ENCODE measurements at regions not wholly inside any gene's neighbourhood (a gene's known extent, or its start where the extent isn't known, plus 50 kb on each side); places are given as distances from the start of the nearest gene placed in this dataset.

DNA sequence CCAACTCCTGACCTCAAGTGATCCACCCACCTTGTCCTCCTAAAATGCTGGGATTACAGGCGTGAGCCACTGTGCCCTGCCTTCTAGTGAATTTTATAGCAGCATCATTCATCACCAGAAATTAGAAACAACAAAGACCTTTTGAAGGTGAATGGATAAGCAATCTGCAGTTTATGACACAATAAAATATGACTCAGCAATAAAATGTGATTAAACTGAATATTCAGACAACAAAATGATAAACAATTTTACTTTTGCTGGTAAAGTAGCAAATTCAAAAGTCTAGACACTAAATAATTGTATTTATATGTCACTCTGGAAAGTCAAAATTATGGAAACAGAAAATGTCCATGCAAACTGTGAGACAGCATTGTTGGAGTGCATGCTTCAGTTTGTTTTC lies 656.6 kb downstream of the CBLN2 start:
- DNase-seq (ENCODE audit: low spot score), result no peak

DNA sequence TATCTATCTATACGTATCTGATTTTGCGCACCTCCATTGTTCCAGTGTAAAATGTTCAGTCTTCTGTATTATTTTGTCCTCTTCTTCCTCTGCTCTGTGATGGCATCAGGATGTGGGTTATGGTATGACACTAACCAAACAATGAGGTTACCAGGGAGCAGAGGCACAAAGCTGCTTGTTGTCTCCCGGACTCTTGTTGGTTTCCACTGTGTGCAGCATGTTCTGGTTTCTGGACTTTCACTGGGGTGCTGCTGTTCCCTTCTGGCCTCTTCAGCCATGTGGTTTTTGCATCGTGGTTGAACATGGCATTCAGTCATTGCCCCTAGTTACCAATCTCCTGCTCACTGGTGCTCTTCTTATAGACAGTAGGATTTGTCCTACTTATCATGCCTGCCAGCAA lies 665.9 kb downstream of the CBLN2 start:
- DNase-seq (ENCODE audit: low spot score), result no peak

DNA sequence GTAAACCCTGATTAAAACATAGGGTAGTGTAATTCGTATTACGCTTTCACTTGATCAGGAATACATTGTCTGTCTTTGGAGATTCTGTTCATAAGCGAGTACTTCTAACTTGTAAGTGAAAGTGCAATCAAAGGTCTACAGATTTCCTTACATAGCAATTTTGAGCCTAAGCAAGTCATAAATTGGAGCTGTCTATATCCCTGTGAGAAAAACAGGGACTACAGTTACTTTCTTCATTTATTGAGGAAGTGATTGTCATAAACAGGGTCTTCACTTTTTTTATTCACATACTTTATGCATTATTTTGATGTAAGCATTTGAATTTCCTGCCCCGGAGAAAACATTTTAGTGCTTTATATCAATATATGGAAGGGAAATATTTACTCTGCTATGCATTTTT lies 670.4 kb downstream of the CBLN2 start:
- DNase-seq (ENCODE audit: low spot score), result no peak

DNA sequence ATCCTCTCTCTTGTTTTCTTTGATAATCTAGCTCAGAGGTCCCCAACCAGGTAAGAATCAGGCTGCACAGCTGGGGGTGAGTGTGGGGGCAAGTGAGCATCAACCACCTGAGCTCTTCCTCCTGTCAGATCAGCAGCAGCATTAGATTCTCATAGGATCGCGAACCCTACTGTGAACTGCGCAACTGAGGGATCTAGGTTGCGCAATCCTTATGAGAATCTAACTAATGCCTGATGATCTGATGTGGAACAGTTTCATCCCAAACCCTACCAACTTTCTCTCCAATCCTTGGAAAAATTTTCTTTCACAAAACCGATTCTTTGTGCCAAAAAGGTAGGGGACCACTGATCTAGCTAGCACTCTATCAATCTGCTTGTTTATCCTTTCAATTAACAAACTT lies 678.3 kb downstream of the CBLN2 start:
- no peak for DNase-seq (ENCODE audit: low spot score)

DNA sequence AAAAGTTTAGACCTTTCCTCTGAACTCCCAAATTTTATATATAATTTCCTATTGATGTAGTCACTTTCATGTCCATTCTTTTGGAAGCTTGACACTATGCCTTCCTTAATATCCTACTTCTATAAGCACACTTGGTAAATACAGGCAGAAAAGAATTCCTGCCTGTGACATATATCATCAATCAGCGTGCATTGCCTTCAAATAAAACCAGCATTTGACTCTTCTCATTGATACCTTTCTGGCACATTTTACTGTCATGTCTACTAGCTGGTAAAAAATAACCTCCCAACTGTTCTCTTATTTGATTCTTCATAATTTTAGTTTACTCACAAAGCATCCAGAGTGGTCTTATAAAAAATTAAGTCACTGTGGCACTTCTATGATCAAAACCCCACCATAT lies 693.5 kb downstream of the CBLN2 start:
- DNase-seq (ENCODE audit: low spot score), result no peak

DNA sequence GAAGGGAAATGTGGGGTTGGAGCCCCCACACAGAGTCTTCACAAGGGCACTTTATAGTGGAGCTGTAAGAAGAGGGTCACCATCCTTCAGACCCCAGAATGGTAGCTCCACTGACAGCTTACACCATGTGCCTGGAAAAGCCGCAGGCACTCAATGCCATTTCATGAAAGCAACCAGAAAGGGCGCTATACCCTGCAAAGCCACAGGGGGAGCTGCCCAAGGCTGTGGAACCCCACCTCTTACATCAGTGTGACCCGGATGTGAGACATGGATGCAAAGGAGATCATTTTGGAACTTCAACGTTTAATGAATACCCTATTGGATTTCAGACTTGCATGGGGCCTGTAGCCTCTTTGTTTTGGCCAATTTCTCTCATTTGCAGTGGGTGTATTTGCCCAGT lies 694.7 kb downstream of the CBLN2 start:
- DNase-seq (ENCODE audit: low spot score), result no peak

DNA sequence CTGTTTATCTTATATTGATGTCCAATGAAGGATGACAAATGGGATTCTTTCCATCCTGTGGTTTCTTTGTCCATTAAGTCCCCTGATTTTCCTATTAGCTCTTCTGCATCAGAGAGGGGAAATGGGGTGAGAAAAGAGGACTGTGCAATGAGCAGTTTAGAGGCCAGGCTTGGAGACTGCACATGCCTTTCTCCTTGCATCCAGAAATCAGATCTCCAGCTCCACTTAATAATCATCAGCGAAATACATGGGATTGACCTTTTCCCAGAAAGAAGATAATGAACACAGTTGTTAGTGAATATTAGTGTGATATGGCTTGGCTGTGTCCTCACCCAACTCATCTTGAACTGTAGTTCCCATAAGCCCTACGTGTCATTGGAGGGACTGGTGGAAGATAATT lies 697.4 kb downstream of the CBLN2 start:
- no peak for DNase-seq (ENCODE audit: low spot score)

DNA sequence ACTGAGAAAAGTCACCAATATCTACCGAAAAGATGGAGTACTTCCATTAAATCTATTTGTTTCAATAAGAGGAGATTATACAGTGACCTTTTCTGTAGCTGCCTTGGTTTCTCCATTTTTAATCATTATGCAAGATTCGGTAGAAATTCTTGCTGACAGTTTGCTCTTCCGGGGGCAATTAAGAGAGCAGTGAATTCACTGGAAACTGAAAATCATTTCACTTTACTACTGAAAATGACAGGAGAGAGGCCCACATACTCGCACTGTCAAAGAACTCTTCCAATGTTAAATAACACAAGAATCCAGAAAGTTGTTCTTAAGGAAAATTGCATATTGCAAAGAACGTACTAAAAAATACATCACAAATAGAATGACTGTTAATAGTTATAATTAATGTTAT lies 699.3 kb downstream of the CBLN2 start:
- DNase-seq (ENCODE audit: low spot score), result no peak

DNA sequence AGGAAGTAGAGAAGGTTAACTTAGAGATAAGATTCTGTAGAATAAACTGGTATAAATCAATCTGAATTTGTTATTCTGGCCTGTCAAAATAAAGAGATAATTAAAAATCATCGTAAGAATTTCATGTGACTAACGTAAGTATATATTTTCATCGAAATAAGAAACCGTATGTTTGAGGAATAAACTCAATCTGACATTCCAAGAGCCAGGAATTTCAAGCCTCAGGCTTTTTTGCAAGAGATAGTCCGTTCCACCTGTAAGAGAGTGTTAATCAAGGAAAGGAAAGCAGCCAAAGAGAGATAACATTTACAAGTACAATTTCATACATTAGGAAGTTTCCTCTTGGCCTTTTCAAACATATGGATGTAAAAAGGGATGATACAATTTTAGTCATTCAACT lies 701.5 kb downstream of the CBLN2 start:
- DNase-seq (ENCODE audit: low spot score), result no peak

DNA sequence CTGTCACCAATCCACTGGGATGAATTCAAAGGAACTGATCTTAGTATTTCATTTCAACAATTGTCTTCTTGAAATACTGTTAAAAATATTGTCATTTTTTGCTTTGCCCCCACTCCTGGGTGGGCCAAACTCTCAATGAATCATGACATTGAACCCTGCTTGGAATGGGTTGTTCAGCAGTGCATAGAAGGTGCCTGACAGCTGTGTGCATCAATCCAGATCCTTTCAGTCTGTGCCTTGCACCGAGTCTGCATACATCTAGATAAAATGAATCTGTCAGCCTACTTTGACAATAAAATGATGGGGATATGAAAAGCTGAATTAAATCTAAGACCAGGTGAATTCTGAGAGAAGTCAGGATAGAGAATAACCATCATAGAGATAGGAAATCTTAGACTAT lies 706.6 kb downstream of the CBLN2 start:
- no peak for DNase-seq (ENCODE audit: low spot score)

DNA sequence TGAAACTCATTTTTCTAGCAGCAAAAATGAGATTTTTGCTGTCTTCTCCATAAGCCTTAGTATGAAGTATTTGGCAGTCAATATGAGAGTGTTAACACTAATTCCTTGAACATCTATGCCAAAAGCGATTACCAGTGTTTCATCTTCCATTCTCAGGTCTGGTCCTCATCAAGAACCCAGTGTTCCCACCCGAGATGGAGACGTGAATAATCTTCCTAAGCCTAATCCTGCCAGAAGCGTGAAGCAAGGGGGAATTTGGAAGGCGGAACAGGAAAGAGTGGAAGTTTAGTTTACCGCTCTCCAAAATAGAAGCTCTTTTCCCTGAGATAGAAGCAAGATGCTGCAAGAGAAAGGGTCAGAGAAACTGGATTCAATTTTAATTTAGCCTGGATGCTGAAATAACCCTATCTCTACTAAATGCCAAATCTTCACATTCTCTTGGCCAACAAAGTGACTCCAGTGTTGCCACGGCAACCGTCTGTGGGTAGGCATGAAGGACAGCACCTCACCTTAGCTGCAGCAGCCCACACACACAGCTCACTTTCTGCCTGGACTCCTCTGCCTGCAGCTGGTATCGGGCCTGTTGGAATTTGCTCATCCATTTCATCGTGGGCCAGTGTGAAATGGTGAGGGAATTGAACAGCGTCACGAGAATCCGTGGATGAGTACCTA lies 711.1 kb downstream of the CBLN2 start:
- DNase-seq (ENCODE audit: low spot score), result no peak

DNA sequence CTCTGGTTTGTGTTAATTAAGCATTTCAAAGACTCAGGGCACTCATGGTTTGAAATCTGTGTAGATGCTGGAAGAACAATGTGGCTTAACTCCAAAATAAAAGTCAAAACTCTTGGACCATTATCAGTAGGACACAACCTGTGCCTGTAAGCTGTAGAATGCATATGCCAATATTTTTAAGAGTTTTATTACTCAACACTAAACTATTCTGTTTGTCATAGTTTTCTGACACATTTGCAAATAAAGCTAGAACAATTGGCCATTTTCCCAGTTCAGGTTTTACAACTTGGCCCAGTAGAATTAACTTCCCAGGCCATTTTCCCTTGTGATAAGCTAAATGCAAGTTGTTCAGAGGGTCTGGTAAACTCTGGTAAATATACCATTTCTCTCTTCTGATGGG lies 713.1 kb downstream of the CBLN2 start:
- no peak for DNase-seq (ENCODE audit: low spot score)

DNA sequence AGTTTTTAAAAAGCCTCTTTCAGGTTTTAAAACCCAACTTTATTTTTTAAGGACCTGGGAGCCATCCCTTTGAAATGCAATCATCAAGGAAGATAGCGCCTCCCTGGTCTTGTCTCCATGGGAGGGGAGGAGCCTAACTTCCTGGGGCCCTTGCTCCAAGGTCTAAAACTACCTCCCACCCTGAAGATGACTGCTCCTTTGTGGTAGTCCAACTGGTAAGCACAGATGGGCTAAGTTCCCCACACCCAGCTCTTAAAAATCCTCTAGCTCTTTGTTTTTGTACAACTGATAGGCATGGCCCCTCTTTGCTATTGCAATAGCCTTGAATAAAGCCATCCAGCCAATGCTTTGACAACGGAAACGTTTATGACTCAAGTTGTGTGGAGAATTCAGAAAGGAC lies 716.8 kb downstream of the CBLN2 start:
- DNase-seq (ENCODE audit: low spot score), result no peak

DNA sequence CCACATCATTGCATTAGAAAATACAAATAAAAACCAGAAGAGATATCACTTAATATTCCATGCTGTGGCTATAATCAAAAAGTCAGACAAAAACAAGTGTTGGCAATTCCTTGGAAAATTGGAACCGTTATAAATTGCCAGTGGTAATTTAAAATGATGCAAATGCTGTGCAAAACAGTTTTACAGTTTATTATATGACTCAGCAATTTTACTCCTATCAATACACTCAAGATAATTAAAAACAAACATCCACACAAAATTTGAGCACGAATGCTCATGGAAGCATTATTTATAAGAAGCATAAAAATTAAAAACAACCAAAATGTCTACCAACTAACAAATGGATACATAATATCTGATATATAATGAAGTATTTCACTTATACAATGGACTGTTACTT lies 728.8 kb downstream of the CBLN2 start:
- DNase-seq (ENCODE audit: low spot score), result no peak

DNA sequence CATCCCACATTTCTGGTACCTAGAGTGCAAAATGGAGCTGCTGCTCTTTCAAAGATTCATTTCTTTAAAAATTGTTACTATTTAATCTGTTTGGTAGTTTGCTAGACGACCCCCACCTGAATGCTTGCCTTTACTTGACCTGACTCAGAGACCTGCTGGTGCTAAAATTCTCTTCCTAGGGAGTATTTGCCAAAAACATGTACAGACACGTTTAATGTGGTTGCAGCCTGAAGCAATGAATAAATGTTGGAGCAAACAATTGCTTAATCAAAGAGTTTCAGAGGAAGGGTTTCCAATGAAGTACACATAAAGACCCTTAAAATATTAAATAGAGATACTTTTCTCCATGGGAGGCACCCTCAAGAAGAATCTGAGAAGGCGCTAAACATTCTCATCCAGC lies 734.4 kb downstream of the CBLN2 start:
- no peak for DNase-seq (ENCODE audit: low spot score)

DNA sequence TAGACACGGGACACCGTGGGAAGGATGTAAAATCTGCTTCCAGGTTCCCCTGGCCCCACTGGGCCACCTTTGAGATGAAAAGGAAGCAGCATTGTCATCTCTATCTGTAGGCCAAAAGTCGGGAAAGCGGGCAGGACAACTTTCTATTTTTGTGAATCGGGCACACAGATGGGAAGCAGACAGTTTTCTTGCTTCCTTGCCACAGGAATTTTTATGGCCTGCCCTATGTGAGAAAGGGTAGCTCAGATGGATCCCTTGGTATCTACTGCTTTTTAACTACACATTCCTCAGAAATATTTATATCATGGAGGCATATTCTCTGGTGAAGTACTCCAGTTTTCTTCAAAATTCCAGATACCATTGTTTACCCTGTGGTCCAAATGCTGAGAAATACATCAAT lies 735.5 kb downstream of the CBLN2 start:
- no peak for DNase-seq (ENCODE audit: low spot score)

DNA sequence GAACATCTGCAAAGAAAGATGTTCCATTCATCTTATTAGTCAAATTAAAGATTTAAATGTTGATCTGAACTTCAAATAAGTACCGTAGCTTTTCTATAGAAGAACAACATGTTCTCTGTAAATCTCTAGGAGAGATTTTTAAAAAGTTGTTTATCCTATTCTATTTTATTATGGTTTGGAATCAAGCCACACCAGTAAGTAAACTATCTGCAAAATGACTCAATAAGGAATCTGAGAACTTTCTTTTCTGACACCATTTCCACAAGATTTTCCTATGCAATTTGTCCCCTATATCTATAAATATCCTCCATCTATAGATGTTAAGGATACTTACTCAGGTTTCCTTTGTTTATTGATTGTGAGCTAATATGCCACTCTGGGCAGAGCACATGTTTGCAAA lies 736.6 kb downstream of the CBLN2 start:
- DNase-seq (ENCODE audit: low spot score), result no peak

DNA sequence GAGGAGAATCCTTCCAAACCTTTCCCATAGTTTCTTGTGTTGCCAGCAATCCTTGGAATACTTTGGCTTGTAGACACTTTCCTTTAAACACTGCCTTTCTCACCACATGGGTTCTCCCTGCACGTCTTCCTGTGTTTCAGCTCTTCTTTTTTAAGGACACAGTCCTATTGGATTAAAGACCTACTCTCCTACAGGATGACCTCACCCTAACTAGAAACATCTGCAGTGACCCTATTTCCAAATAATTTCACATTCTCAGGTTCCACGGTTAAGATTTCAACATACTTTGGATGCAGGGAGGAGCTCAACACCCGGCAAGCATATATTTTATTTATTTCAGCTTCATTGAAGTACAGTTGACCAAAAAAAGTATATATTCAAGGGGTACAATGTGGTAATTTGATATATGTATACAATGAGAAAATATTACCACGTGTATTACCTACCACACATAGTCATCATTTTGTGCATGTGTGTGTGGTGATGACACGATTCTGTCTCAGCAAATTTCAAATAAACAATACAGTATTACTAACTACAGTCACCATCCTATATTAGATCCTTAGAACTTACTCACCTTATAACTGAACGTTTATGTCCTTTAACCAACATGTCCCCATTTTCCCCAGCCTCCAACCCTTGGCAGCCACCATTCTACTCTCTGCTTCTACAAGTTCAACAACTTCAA lies 745.0 kb downstream of the CBLN2 start:
- DNase-seq (ENCODE audit: low spot score), result no peak

DNA sequence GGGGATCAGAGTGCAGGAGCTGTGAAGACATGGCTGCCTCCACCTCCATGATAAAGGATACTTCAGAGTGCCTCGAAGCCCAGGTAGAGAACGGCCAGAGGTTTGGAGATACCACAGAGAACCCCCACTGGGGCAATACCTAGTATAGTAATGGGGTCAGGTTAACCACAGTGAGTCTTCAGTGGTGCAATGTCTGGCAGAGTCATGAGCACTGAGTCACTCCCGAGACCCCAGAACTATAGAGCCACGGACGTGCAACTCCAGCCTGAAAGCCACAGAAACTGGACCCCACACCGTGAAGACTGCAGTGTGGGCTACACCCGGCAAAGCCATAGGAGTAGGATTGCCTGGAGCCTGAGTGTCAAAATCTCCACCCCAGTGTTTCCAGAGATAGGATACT lies 746.6 kb downstream of the CBLN2 start:
- DNase-seq (ENCODE audit: low spot score), result no peak

DNA sequence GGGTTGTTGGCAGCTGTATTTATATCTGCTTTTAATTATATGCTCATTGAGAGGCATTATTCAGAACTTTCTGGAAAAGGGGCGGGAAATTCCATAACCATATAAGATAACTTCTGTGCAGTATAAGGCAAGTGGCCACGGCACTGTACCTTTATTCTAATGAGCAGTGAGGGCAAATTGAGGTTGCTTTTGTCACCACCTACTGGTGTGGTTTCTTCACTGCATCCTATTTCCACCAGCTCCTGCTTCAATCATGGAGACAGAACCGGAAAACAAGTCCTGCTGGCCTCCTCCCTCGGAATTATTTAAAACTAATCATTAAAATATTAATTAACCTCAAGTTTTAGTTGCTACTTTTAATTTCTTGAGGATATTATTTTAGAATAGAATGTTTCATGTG lies 759.4 kb downstream of the CBLN2 start:
- no peak for DNase-seq (ENCODE audit: low spot score)

DNA sequence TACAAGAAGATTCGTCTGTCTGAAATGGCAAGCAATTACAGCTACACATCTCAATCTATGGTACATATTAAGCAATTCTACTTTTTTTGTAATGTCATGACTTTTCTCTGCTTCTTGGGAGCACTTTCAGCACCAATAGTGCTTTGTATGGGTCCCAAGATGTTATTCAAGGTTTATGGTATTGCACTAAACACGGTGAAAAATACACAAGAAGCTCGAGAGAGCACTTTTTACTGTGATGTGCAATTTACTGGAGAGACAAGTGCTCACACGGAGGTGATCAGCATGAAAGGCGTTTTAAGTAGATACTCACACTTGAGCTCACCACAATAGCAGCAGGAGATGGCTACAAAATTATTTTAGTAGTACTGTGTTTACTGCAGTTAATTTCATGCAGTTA lies 783.6 kb downstream of the CBLN2 start:
- DNase-seq (ENCODE audit: low spot score), result no peak

DNA sequence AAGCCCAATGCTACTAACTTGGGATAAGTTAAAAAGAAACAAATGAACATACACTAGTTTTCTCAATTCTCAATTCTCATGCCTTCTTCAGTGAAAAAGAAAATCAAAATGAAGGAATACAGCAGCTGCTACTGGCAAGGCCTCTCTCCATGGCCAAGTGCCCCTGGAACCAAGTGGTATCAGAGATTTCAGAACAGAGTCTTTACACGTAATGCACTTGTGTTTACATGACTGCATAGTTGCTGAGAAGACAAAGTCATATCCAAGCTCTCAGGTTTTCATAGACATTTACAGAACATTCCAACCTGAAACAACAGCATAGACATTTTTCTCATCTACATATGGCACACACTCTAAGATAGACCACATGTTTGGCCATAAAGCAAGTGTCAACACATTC lies 789.9 kb downstream of the CBLN2 start:
- no peak for DNase-seq (ENCODE audit: low spot score)

DNA sequence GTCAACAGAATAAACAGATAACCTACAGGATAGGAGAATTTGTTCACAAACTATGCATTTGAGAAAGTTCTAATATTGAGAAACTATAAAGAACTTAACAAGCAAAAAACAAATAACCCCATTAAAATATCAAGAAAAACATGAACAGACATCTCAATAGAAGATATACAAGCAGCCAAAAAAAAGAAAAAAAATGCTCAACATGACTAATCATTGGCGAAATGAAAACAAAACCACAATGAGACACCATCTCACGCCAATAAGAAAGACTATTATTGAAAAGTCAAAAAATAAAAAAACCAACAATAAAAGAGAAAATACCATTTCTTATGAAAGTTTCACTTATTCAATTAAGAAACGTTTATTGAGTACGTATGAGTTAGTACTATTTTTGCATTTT lies 800.5 kb downstream of the CBLN2 start:
- DNase-seq (ENCODE audit: low spot score), result no peak

DNA sequence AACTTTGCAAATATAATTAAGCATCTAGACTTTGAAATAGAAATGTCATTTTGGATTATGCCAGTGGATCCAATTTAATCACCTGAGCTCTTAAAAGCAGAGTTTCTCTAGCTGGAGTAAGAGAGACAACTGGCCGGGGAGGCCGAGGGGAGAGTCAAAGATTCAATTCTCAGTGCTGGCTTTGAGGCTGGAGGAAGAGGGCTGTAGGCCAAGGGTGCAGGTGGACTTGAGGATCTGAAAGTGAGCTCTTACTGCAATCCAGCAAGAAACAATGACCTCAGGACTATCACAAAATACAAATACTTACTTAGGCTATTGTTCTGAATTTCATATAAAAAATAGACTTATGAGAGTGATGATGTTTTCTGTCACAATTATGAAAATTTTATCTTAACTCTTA lies 814.5 kb downstream of the CBLN2 start:
- DNase-seq (ENCODE audit: low spot score), result no peak

Measured in Ammon's horn (tissue), 1 donor.